H9 (cell line): ENCODE measurements at regions not wholly inside any gene's neighbourhood (a gene's known extent, or its start where the extent isn't known, plus 50 kb on each side); places are given as distances from the start of the nearest gene placed in this dataset.

Experiments used
- DNase-seq: peaks from one replicate; pipeline ENCODE4 v3.0.0-alpha.2; 2017
- H2AFZ ChIP-seq: one replicate; pipeline ENCODE4 v1.6.1; 2013; ENCODE audit warnings: mild to moderate bottlenecking, low read length, control low read depth, moderate library complexity
- H2AK5ac ChIP-seq: 2 replicates; pipeline ENCODE4 v1.6.1; 2013; ENCODE audit warnings: low read length, control low read depth, mixed read lengths; ENCODE audit not compliant: insufficient read length
- H2BK120ac ChIP-seq: one replicate; pipeline ENCODE4 v1.6.1; 2013; ENCODE audit warnings: low read depth, mild to moderate bottlenecking, low read length, control low read depth, inconsistent platforms; ENCODE audit not compliant: poor library complexity, severe bottlenecking
- H2BK12ac ChIP-seq: 2 replicates; pipeline ENCODE4 v1.6.1; 2013; ENCODE audit warnings: low read length, control low read depth, mixed read lengths, low read depth; ENCODE audit not compliant: insufficient read length
- H2BK15ac ChIP-seq: 2 replicates; pipeline ENCODE4 v1.6.1; 2013; ENCODE audit warnings: low read depth, low read length, control low read depth
- H2BK20ac ChIP-seq: one replicate; pipeline ENCODE4 v1.6.1; 2013; ENCODE audit warnings: low read depth, mild to moderate bottlenecking, low read length, control low read depth, inconsistent platforms; ENCODE audit not compliant: poor library complexity, severe bottlenecking
- H2BK5ac ChIP-seq: 2 replicates; pipeline ENCODE4 v1.6.1; 2013; ENCODE audit warnings: low read length, control low read depth, mixed read lengths; ENCODE audit not compliant: insufficient read length
- H3K14ac ChIP-seq: 2 replicates; pipeline ENCODE4 v1.6.1; 2013; ENCODE audit warnings: low read length, control low read depth; ENCODE audit not compliant: insufficient read depth
- H3K18ac ChIP-seq: 2 replicates; pipeline ENCODE4 v1.6.1; 2013; ENCODE audit warnings: low read depth, mild to moderate bottlenecking, mixed read lengths, low read length, control low read depth; ENCODE audit not compliant: insufficient read length
- H3K23ac ChIP-seq: 2 replicates; pipeline ENCODE4 v1.6.1; 2013; ENCODE audit warnings: low read length, control low read depth, mixed read lengths, low read depth; ENCODE audit not compliant: insufficient read length
- H3K23me2 ChIP-seq: 2 replicates; pipeline ENCODE4 v1.6.1; 2013; ENCODE audit warnings: low read depth, mild to moderate bottlenecking, mixed read lengths, low read length, control low read depth; ENCODE audit not compliant: insufficient read length, poor library complexity, severe bottlenecking
- H3K27ac ChIP-seq: 2 replicates; pipeline ENCODE4 v1.5.1; 2013; ENCODE audit warnings: low read length, control low read depth, mixed read lengths, low read depth; ENCODE audit not compliant: insufficient read length
- H3K27me3 ChIP-seq: 2 replicates; pipeline ENCODE4 v1.6.1; 2013; ENCODE audit warnings: low read length, control low read depth, inconsistent platforms; ENCODE audit not compliant: insufficient read depth
- H3K4ac ChIP-seq: 2 replicates; pipeline ENCODE4 v1.6.1; 2013; ENCODE audit warnings: low read depth, mild to moderate bottlenecking, control low read depth, inconsistent platforms, low read length, moderate library complexity
- H3K4me1 ChIP-seq: 2 replicates; pipeline ENCODE4 v1.6.1; 2013; ENCODE audit warnings: low read length, control low read depth, inconsistent platforms; ENCODE audit not compliant: insufficient read depth
- H3K4me2 ChIP-seq: 2 replicates; pipeline ENCODE4 v1.6.1; 2013; ENCODE audit warnings: low read length, control low read depth, mixed read lengths; ENCODE audit not compliant: insufficient read length, insufficient read depth
- H3K56ac ChIP-seq: 2 replicates; pipeline ENCODE4 v1.6.1; 2013; ENCODE audit warnings: low read depth, mild to moderate bottlenecking, mixed read lengths, low read length, control low read depth; ENCODE audit not compliant: insufficient read length
- H3K79me1 ChIP-seq: 2 replicates; pipeline ENCODE4 v1.6.1; 2013; ENCODE audit warnings: low read depth, mild to moderate bottlenecking, moderate library complexity, low read length, control low read depth, inconsistent platforms; ENCODE audit not compliant: insufficient read depth, poor library complexity, severe bottlenecking
- H3K79me2 ChIP-seq: 2 replicates; pipeline ENCODE4 v1.6.1; 2013; ENCODE audit warnings: low read length, control low read depth, inconsistent platforms; ENCODE audit not compliant: insufficient read depth
- H3K9ac ChIP-seq: 2 replicates; pipeline ENCODE4 v1.6.1; 2013; ENCODE audit warnings: low read length, control low read depth, mixed read lengths; ENCODE audit not compliant: insufficient read length; ENCODE audit errors: extremely low read depth
- H3K9me3 ChIP-seq: one replicate; pipeline ENCODE4 v1.6.1; 2013; ENCODE audit warnings: low read depth, low read length, inconsistent platforms; ENCODE audit not compliant: control insufficient read depth
- H3T11ph ChIP-seq: one replicate; pipeline ENCODE4 v1.6.1; 2013; ENCODE audit warnings: mild to moderate bottlenecking, low read length, control low read depth, inconsistent platforms
- H4K20me1 ChIP-seq: one replicate; pipeline ENCODE4 v1.6.1; 2013; ENCODE audit not compliant: control insufficient read depth, insufficient read length, insufficient read depth
- H4K5ac ChIP-seq: 2 replicates; pipeline ENCODE4 v1.6.1; 2013; ENCODE audit warnings: low read depth, mild to moderate bottlenecking, mixed read lengths, low read length, control low read depth; ENCODE audit not compliant: insufficient read length
- H4K8ac ChIP-seq: replicated peaks from 2 replicates; pipeline ENCODE4 v1.6.1; 2013; ENCODE audit warnings: low read length, control low read depth, mixed read lengths, low read depth; ENCODE audit not compliant: insufficient read length
- H4K91ac ChIP-seq: 2 replicates; pipeline ENCODE4 v1.6.1; 2013; ENCODE audit warnings: low read depth, mild to moderate bottlenecking, moderate library complexity, mixed read lengths, low read length, control low read depth; ENCODE audit not compliant: insufficient read length
- H3K27ac Mint-ChIP-seq, 3 experiments: 2 replicates in 2 of 3; 3 replicates in 1 of 3; pipeline ENCODE4 v1.8.0; 2020 to 2021; ENCODE audit warnings: mixed read lengths in 3 of 3, mild to moderate bottlenecking in 1 of 3, moderate library complexity in 1 of 3
- H3K27me3 Mint-ChIP-seq: 2 replicates; pipeline ENCODE4 v1.8.0; 2021; ENCODE audit warnings: low read depth, mild to moderate bottlenecking, moderate library complexity, mixed read lengths
- H3K36me3 Mint-ChIP-seq, 3 experiments: 2 replicates in 2 of 3; 3 replicates in 1 of 3; pipeline ENCODE4 v1.8.0; 2020 to 2021; ENCODE audit warnings: low read depth in 3 of 3, mixed read lengths in 3 of 3; ENCODE audit not compliant: insufficient read depth in 1 of 3
- H3K4me1 Mint-ChIP-seq, 2 experiments: 2 replicates each; pipeline ENCODE4 v1.8.0; 2020; ENCODE audit warnings: mixed read lengths in 2 of 2
- H3K4me3 Mint-ChIP-seq, 2 experiments: 2 replicates in 1 of 2; 3 replicates in 1 of 2; pipeline ENCODE4 v1.8.0; 2020 to 2021; ENCODE audit warnings: mild to moderate bottlenecking in 2 of 2, mixed read lengths in 2 of 2, moderate library complexity in 1 of 2
- H3K9me3 Mint-ChIP-seq, 2 experiments: 2 replicates in 1 of 2; 3 replicates in 1 of 2; pipeline ENCODE4 v1.8.0; 2020; ENCODE audit warnings: mild to moderate bottlenecking in 2 of 2, mixed read lengths in 2 of 2, moderate library complexity in 1 of 2
- WGBS: extraction: QIAGEN DNeasy Blood & Tissue Kit; methylation state at CpG from one replicate; pipeline ENCODE4 v1.1.7; 2013; ENCODE audit warnings: missing lambda C conversion rate, low lambda C conversion rate, mixed read lengths; ENCODE audit not compliant: insufficient read length; ENCODE audit errors: extremely low coverage; 5-methylcytosine and 5-hydroxymethylcytosine counted together
- TF ChIP-seq, protein P1 (sequence below): fragments of 200-600 bp; sonication (generic); conservative IDR thresholded peaks from 3 replicates; pipeline ENCODE4 v1.8.0; 2021; ENCODE audit warnings: antibody characterized with exemption, mild to moderate bottlenecking

DNA sequence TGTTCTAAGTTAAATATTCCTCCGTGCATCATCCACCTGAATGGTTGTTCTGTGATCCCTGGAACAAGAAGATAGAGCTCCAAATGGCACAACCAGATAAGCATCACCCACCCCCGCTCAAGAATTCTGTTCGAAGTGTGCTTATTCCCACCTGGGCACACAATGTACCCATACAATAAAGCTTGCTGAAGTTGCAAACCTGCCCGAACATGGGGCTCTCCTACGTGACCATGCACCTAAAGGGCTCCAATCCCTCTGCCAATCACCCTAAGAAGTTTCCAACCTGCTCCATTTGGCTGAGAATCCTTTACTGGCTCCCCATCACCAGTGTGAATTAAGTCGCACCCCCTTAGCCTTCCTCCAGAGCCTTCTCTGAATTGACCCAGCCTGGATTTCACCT lies 1157.4 kb downstream of the TBC1D22A start:
- H3K18ac ChIP-seq: no peak overlapping the region
- H4K5ac ChIP-seq: no peak overlapping the region
- WGBS: no CpG with 5 or more reads among the region's 6 CpGs
- no peak overlapping the region for H3K23ac ChIP-seq
- H2BK5ac ChIP-seq: no peak overlapping the region
- Mint-ChIP-seq H3K27ac (no peak overlapping the region; a peak in 1 of 7 replicates), H3K4me3 (no peak overlapping the region), H3K36me3 (peaks cover 0 to 6% (median 1%) of the 10 kb centered on the region in 3 experiments; a peak in 3 of 7 replicates), H3K9me3 (peaks cover 11 to 88% of the 10 kb centered on the region in 2 experiments), H3K27me3 (peaks cover 5% of the 10 kb centered on the region), H3K4me1 (no peaks in the 10 kb centered on the region)
- no peaks in the 10 kb centered on the region for H3K27me3 ChIP-seq
- H3K4me1 ChIP-seq: no peaks in the 10 kb centered on the region
- H3K79me1 ChIP-seq: no peaks in the 10 kb centered on the region
- H3K9ac ChIP-seq: no peak overlapping the region
- H3K4ac ChIP-seq: no peak overlapping the region
- no peak overlapping the region for H2AK5ac ChIP-seq
- H3K9me3 ChIP-seq: peaks cover 10% of the 10 kb centered on the region
- no peaks in the 10 kb centered on the region for H4K20me1 ChIP-seq
- no peaks in the 10 kb centered on the region for H3K23me2 ChIP-seq
- no peak overlapping the region for H4K8ac ChIP-seq
- no peak overlapping the region for H3K56ac ChIP-seq
- no peak overlapping the region for H3T11ph ChIP-seq
- no peak overlapping the region for H4K91ac ChIP-seq
- H3K4me2 ChIP-seq: no peak overlapping the region
- H3K14ac ChIP-seq: no peak overlapping the region
- no peak for DNase-seq
- no peak overlapping the region for H2BK12ac ChIP-seq
- H3K79me2 ChIP-seq: no peaks in the 10 kb centered on the region
- no peak overlapping the region for H2AFZ ChIP-seq
- H2BK15ac ChIP-seq: no peak overlapping the region
- H2BK120ac ChIP-seq: no peak overlapping the region
- no peak overlapping the region for H2BK20ac ChIP-seq
- TF ChIP-seq, protein P1, sequence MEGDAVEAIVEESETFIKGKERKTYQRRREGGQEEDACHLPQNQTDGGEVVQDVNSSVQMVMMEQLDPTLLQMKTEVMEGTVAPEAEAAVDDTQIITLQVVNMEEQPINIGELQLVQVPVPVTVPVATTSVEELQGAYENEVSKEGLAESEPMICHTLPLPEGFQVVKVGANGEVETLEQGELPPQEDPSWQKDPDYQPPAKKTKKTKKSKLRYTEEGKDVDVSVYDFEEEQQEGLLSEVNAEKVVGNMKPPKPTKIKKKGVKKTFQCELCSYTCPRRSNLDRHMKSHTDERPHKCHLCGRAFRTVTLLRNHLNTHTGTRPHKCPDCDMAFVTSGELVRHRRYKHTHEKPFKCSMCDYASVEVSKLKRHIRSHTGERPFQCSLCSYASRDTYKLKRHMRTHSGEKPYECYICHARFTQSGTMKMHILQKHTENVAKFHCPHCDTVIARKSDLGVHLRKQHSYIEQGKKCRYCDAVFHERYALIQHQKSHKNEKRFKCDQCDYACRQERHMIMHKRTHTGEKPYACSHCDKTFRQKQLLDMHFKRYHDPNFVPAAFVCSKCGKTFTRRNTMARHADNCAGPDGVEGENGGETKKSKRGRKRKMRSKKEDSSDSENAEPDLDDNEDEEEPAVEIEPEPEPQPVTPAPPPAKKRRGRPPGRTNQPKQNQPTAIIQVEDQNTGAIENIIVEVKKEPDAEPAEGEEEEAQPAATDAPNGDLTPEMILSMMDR: no peak
- no peak overlapping the region for H3K27ac ChIP-seq
